NCI-H2227 (cell line): ENCODE measurements at regions not wholly inside any gene's neighbourhood (a gene's known extent, or its start where the extent isn't known, plus 50 kb on each side); places are given as distances from the start of the nearest gene placed in this dataset.

ENCODE experiments used
- DNase-seq: peaks from one replicate; lab custom pipeline; 2025; ENCODE audit not compliant: unreplicated experiment; lab: John Stamatoyannopoulos, UW

DNA sequence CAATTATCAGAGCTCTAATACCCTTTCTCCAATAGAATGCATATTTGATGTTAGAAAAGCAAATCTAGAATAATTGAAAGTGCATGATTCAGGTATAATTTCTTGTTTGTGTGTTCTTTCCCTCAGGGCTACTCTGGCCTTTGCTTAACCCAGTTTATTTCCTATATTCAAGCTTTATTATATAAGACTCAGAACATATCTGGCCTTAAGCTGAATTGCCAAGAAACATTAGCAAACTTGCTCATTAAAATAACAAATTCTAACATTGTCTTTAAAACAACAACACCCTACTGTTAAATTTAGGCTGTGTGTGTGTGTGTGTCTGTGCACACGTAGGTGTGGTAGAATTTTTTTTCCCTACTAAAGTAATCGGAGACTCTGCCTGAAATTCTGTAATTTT, 426.5 kb downstream of the UTRN start:
- no peak for DNase-seq

DNA sequence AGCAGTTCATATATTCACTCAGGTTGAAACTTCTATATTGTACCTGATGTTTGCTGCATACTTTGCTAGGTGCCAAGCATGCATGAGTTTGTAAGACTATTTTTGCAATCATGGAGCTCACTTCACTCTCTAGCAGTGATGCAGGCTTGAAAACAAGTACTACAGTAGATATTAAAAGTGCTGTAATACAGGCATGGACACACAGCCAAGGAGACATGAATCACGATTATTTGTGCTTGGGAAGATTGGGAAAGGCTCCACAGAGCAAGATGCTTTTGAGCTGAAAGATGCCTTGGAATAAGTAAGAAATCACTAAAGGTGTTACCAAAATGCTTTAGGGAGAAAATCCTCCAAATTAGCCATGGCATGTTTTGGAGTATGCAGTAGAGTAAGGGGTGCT, 427.4 kb downstream of the UTRN start:
- no peak for DNase-seq

DNA sequence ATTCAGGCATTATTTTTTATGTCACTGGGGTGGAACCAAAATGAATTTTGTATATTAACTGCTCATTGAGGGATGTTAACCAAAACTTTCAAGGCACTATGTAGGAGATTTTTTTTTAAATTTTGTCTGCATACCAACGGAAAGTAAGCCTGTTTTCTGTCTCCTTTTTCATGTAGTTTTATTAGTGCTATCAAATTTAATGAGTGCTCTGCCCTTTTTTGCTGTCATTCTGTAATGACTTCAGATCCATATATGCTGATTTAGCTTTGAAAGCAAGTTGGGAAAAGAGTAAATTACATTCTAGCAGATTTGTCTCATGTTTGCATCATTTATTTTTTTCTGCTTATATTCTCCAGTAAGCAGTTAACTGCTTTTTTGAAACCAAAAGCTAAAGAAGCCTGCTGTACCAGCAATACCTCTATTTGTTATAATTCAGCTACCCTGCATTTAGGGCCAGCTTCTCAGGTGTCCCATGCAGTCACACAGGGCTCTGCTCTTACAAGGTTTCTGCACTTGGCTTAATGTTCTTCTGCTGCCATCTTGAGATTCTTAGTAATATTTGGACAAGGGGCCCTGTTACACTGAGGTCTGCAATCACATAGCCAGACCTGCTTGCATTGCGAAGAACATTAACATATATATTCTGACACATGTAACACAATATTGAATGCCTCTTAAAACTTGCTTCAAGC, 429.0 kb downstream of the UTRN start:
- no peak for DNase-seq

DNA sequence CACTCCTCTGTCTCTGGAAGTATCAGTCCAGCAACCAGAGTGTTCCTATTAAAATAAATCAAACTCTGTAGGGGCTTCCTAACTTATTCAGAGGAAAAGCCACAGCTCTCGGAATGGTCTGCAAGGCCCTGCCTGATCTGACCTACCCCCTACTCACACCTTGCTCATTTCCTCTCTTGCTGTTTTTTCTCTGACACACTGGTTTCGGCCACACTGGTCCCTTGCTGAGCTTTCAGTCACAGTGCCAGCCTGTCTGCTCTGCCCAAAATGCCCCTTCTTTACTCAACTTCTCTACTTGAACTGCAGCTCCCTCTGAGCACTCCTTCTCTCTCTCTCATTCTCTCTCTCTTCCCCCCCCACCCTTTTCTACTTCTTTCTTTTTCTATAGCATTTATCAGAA, 430.2 kb downstream of the UTRN start:
- DNase-seq: no peak

DNA sequence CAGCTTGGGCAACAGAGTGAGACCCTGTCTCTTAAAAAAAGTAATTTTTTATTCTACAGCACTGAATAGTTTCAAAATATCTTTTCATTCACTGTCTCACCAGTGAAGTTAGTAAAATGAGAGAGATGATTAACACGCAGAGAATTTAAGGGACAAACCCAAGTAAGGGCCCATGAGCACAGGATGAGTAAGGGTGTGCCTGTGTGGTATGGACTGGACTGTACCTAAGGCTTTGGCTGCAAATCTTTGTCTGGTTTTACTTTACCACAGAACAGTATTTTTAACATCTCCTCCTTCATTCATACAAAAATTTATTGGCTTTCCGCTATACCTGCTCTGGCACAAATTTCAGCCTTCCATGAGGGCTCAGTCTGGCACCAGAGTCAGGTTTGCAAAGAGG, 433.3 kb downstream of the UTRN start:
- DNase-seq: no peak

DNA sequence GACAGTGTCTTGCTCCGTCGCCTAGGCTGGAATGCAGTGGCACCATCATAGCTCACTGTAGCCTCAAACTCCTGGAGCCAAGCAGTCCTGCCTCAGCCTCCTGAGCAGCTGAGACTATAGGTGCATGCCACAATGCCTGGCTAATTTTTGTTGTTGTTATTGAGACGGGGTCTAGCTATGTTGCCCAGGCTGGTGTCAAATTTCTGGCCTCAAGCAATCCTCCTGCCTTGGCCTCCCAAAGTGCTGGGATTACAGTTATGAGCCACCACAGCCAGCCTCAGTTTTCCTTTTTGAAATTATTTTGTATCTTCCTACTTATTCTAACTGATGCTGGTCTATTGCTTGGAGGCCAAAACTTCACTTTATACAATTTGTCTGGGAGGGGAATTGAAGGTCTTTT, 436.1 kb downstream of the UTRN start:
- DNase-seq: no peak

DNA sequence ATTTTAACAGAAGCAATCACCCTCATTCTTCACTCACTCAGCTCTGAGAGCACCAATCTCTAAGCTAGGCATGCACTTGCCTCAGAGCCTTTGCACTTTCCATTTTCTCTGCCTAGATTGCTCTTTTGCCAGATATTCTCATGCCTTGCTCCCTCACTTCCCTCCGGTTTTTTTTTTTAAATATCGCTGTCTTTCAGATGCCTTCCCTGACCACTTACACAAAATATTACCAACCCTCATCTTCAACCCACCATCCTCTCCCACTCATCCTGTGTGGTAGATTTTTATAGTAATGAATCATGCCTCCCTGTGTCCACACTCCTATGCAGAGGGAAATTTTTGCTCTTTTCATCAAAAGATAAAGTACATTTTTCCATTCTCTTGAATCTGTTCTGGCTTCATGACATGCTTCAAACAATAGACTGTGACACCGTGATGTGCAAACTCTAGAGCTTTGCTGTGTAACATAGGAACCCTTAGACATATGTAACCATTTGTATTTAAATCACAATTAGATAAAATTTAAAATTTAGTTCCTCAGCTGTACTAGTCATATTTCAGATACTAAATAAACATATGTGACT, 437.1 kb downstream of the UTRN start:
- DNase-seq: no peak

DNA sequence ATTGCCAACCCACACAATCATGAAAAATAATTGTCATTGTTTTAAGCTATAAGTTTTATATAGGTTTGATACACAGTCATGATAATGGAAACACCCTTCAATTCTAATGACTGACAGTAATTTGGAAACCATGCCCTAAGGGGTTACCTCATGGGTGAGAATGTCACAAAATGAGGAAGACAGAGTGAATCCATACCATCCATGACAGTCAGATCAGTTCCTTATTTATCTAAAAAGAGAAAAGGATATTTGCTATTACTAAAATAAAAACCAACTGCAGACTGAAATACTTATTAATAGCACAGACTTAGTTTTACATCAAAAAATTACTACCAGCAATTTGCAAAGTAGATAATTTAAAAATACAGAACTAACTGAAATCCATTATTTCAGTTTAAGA, 437.8 kb downstream of the UTRN start:
- DNase-seq: no peak

DNA sequence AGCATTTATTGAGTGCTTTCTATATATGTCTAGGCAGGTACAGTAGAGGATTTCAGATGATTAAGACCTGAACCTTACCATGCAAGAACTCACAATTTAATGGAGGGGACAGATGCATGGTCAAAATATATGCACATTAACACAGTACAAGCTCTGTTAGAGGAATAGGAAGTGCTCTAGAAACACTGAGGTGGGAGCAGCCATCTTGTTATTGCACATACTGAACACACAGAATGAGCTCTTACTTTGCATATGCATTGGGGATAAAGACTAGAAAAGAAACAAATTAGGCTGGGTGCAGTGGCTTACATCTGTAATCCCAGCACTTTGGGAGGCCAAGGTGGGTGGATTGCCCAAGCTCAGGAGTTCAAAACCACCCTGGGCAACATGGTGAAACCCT, 438.3 kb downstream of the UTRN start:
- DNase-seq: no peak

DNA sequence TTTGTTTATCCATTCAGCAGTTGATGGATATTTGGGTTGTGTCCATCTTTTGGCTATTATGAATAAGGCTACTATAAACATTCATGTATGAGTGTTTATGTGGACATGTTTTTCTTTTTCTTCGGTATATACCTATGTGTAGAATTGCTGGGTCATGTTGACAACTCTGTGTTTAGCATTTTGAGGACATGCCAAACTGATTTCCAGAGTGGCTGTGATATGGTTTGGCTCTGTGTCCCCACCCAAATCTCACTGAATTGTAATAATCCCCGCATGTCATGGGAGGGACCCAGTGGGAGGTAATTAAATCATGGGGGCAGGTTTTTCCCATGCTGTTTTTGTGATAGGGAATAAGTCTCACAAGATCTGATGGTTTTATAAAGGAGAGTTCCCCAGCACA, 439.7 kb downstream of the UTRN start:
- DNase-seq: no peak

DNA sequence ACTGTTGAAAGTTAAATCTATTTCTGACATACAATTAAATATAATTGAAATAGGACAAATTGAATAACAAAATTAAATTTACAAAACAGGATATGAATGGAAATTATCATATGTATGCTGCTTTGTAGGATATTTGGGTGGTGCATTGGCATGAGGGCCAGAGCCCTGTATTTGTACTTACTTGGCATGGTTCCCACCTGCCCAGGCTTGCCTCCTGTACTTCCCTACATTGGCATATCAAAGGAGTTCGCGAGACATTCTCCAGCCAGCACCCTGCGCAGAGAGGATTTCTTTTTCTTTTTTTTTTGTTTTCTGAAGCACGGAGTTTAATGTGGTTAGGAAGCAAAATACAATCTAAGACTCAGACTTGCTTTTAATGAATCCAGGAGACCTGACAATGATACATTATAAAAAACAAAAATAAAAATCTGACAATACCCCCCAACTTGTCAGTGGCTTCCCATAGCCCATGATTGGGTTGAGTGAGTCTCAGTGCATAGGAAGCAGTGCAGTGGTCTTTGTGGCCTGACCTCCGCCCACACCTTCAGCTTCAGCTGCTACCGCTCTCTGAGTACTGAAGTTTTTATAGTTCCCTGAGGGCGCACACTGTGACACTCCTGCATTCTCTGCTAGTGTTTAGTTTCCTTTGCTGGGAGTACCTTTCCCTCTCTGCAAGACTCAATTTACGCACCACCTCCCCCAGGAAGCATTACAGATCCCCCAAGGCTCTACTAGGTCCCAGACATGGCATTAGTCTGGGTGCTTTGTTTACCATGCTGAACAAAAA, 440.8 kb downstream of the UTRN start:
- DNase-seq: no peak

DNA sequence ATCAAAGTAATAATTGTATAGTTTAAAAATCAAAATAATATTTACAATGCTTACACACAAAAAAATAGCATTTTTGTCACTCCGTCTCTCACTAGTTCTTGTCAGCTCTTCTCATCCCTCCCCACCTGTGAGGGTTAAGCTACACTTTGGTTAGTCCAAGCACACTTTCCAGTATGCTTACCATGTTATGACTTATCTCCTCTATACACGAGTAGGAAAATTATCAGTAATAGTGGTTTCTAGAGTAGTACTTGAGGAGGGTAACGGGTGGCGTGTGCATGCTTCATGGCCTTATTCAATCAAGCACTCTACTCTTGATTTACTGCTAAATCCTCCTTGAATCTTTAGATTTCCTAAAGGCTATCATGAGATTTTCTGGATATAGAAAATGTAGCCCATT, 443.7 kb downstream of the UTRN start:
- DNase-seq: no peak

DNA sequence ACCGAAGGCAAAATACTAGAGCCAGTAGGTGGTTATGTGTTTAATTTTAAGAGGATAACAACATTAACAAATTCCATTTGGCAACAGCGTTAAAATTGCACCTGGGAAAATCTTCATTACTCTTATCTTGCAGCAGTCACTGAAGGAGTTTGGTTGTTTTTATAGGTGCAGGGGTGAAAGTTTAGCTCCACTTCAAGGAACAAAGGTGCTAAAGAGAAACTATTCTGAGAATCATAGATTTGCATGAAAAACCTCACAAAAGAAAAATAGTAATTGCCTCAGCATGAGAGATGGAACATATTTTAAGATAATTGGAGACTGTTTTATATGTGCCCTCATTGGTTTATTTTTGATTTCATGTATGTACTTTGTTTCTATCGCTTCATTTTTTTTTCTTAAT, 444.4 kb downstream of the UTRN start:
- DNase-seq: no peak

DNA sequence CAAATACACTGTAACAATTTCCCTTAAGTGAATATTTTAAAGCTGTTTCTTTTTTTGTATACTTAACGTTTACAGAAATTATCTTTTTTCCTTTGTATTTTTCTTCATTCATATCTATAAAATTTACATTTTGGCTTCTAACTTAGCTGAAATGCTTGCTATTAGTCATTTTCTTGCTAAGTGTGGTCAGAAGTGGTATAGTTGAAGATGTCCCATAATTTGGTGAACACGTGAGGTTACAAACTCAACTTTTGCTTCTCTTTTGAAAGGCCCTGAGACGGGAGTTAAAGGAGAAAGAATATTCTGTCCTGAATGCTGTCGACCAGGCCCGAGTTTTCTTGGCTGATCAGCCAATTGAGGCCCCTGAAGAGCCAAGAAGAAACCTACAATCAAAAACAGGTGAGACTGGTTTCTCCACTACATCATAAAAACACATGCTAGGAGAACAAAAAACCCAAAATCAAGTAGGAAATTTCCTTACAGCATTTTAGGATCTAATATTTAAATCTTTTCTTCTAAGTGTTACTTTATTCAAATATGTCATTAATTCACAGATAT, 445.0 kb downstream of the UTRN start:
- DNase-seq: no peak

DNA sequence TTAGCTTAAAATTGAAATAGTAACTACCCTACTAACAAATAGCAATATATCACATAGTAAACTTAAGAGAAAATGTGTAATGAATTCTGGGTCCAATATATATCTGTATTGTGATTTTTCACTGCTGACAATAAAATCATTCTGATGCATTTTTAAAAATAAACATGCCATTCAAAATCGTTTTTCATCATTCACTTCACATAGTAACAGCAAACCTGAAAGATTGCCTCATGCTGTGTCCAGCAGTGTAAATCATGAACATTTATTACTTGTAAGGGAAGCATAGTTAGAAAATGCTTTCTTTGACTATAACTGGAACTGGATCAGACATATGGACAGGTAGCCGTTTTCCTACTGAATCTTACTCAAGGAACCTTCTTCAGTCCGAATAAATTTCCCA, 446.1 kb downstream of the UTRN start:
- no peak for DNase-seq

DNA sequence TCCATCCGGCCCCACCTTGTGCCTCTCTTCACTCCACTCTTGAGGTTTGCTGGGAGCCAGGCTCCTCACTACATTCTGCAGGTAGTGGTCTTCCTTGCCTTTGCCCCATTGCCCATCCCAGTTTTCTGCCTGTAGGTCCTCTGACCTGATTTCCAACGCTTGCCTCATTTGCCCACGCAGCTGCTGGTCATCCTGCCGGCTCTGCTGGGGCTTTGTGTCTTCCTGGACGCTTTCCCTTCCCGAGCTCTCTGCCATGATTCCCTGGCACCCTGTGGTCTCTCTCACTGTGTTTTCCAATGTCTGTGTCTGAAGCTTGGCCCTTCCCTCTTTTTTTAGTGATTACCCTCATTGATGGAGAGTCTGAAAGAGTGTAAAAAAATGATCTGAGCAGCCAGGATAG, 451.6 kb downstream of the UTRN start:
- DNase-seq: no peak

DNA sequence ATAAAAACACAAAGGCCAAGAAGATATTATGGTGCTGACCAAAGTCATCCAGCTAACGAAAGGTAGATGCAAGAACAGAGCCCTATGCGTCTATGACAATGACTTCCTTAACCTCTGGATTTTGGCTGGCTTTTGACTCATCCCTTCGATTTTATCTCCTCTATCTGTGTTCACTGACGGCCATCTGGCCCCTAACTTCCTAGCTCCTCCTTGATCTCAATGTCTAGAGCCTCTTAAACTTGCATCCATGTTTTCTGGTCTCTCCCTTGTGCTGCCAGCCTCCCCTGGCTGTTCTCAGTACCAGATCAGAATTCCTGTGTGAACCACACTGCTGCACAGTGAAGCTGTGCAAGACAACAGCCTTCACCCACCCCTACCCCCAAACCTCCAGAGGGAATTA, 452.9 kb downstream of the UTRN start:
- DNase-seq: no peak

DNA sequence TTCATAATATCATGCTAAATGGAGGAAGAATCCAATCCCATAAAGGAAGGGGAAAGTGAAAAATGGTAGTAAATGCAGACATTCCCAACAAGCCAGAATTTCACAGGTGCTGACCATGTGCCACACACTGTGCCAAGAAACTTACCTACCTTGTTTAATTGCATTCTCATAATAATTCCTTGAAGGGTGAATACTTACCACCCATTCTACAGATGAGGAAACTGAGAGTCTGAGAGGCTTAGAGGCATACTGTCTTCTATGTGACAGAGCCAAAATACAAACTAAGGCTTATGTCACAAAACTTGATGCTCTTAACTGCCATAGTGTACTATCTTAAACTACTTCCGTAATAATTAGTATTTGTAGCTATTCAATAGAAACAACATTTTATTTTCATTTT, 454.7 kb downstream of the UTRN start:
- no peak for DNase-seq

DNA sequence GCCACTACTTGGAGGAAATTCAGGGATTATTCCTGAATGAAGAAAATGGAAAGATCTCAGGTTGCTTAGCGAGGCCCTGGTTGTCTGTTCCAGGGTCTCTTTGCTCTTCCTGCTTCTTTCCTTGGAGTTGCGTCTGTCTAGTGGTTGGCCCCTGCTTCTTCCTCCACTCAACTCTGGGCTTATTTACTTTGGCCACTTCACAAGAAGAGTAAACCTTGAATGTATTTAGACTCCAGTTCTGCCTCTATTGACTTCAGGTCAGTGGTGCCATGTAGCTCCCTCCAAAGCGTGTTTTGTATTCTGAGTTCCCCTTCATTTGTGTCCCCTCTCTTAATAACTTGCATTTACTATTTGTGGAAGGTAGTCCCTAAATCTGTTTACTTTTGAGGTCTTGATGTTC, 456.5 kb downstream of the UTRN start:
- no peak for DNase-seq

DNA sequence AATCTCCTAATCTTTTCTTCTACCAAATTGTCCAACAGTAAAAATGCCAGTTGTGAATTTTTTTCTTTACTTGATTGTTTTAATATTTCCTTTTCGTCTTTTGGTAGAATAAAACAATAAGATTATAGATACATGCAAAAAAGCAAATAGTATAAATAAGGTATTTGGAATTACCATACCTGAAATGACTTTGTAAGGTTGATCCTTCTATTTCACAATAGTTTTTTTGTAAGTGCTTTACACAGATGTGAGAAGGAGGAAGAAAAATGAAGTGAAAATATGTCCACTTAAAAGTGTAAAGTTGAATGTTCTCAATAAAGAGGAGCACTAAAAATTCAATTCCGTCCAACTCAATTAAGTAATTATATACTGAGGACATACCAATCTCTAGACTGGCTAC, 457.6 kb downstream of the UTRN start:
- no peak for DNase-seq

DNA sequence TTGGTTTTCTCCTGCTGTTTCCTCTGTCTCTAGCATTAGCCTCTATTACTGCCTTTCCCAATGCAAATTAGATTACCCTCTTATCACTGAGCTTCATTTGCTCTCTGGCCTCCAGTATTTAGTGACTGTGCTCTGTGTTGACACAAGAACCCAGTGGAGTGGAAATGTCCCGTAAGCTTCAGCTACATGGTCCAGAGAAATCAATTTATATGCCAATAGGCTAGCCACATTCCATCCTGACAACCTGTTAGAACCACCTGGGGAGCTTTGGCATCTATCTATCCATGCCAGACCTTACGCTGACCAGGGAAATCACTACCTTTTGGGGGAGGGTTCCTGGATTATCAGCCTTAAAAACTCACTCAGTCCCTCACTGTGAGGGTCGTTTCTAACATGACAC, 459.6 kb downstream of the UTRN start:
- no peak for DNase-seq

DNA sequence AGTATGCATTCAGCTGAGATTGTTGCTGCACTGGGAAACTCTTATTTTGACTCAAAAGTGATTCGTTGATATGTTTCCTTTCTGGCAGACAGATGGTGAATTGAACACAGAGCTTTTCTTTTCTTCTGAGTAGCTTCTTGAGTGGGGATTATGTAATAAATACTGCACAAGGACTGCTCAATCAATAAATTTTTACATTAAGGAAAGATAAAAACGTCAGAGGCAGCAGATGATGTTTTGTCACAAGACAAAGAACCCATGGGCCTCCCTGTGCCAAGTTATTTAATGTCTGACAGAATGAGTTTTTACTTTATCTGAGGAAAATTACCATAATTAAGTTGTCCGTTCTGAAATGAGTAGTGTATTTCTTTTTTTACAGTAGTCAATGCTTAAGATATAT, 460.3 kb downstream of the UTRN start:
- DNase-seq: no peak
